Stimulated activated naive CD8-positive, alpha-beta T cell treated with anti-CD3 and anti-CD28 coated beads, Interleukin-15, Interleukin-2, amounts not matched to agents 100 U/mL and 50 U/mL, for 24 hours (primary cell): ENCODE measurements at regions not wholly inside any gene's neighbourhood (a gene's known extent, or its start where the extent isn't known, plus 50 kb on each side); places are given as distances from the start of the nearest gene placed in this dataset.

Experiments
- ATAC-seq: fragments of 150-1000 bp; cut with Tn5 transposase; one replicate; pipeline ENCODE4 v1.10.0; 2021
- DNase-seq: peaks from one replicate; pipeline ENCODE4 v3.0.0; 2021

DNA sequence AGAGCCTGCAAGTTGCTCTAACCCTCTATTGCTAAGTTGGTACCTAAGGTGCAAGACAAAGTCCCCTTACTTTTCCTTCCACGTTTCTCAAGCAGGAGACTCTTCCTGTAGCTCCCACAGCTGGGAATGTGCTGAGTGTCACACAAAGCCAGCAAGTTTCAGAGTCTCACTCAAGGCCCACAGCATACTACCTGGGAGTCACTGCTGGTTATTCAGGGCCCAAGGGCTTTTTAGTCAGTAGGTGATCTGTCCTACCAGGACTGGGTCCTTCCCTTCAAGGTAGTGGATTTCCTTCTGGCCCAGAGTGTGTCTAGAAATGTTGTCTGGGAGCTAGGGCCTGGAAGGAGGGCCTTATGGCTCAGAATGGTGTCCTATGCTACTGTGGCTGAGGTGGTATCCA is 261.9 kb upstream of the CITED2 start:
- no peak for ATAC-seq
- DNase-seq, result no peak

DNA sequence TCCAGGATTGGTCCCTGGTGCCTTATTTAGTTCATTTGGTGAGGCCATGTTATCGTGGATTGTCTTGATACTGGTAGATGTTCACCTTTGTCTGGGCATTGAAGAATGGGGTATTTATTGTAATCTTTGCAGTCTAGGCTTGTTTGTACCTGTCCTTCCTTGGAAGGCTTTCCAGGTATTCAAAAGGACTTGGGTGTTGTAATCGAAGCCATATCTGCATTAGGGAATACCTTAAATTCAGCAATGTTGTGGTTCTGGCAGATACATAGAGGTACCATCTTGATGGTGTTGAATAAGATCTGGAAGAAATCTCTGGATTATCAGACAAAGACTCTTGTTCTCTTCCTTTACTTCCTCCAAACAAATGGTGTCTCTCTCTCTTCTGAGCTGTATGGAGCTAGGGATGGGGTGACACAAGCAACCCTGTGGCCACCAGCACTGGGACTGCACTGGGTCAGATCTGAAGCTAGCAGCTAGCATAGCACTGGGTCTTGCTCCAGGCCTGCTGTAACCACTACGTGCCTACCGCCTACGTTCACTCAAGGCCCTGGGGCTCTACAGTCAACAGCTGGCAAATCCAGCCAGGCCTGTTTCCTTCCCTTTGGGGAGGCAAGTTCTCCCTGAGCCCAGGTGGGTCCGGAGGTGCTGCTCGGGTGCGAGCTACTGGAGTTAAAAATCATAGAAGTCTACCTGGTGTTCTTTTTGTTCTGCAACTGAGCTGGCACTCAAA is 261.1 kb upstream of the CITED2 start:
- no peak for DNase-seq
- ATAC-seq, result no peak

DNA sequence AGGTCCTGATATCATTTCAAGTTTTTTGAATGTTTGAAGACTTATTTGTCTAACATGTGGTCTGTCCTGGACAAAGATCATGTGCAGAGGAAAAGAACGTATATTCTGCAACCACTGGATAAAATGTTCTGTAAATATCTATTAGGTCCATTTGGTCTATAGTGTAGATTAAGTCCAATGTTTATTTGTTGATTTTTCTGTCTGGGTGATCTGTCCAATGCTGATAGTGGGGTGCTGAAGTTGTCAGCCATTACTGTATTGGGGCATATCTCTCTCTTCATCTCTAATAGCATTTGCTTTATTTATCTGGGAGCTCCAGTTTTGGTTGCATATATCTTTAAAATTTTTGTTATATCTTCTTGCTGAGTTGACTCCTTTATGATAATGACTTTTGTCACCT is 258.4 kb upstream of the CITED2 start:
- ATAC-seq (no peak), DNase-seq (no peak)

DNA sequence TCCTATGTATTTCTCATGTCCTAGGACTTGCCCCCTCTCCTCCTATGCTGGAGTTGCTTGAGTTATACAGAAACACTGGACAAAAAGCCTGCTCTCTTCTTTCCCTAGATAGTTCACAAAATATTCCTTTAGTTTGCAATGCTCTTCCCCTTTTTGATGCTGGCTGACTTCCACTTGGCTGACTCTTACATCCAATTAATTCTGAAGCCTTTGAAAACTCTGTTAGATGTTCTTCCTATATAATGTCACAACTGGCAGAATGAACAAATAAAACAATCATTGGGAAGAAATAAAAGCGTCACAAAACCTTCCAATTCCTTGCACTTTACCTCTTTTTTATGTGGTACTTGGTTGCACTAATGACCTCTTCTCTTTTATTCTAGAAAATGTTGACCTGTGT is 253.8 kb upstream of the CITED2 start:
- DNase-seq, result no peak
- no peak for ATAC-seq

DNA sequence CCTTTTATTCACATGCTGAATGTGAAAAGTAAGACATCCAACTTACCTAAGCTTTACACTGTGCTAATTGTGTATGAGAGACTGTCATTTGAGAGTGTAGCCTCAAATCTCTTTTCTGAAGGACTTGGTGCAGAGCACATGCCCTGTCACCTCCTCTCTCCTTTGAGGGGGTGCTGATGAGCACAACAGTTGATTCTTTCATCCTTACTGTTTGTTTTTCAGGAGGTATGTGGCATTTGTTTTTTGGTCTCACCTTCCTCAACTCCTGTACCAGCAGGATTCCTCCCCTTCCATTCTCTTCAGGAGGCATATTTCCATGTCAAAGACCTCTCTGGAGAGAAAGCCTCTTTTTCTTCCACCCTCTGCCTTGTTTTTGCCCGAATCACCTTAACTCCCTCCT is 252.6 kb upstream of the CITED2 start:
- DNase-seq (no peak), ATAC-seq (no peak)

DNA sequence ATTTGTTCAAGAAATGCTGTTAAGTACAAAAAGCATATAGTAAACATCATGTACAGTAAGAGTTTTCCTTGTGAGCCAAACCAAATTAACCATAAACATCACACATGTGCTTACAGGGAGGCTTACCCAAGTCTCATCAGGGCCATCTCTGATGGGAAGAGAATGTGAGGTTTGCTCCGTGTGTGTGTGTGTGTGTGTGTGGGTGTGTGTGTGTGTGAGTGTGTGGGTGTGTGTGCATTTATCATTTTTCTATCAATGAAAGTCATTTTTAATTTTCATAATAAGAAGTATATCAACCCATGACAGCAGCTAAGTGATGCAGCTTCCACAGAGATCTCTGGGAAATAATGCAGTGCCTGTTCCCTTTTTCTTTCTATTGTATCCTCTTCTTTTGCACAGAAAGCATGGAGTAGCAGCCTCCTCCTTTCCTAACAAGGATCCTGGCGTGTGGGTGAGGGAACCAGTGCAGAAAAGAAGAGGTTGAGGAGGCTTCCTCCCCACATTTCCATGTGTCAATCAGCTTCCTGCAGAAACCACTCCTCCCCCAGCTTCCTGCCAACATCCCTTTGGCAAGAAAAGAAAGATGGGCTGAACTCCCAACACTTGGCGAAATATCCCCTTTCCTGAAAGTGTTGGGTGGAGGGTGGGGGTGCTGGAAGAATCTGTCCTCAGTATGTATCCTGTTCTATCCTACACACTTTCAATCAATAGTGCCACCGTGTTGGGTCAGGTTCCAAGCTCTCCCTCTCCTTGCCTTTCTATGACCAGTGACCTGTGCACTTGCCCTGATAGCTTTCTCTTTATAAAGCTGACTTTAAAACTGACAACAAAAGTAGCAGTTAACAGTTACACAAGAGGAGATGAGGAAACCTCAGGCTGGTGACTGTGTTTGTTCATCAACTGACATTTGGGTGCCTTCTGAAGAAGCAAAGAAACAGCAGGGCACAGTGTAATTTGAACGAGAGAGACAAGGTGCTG is 251.8 kb upstream of the CITED2 start:
- DNase-seq (no peak), ATAC-seq (no peak)

DNA sequence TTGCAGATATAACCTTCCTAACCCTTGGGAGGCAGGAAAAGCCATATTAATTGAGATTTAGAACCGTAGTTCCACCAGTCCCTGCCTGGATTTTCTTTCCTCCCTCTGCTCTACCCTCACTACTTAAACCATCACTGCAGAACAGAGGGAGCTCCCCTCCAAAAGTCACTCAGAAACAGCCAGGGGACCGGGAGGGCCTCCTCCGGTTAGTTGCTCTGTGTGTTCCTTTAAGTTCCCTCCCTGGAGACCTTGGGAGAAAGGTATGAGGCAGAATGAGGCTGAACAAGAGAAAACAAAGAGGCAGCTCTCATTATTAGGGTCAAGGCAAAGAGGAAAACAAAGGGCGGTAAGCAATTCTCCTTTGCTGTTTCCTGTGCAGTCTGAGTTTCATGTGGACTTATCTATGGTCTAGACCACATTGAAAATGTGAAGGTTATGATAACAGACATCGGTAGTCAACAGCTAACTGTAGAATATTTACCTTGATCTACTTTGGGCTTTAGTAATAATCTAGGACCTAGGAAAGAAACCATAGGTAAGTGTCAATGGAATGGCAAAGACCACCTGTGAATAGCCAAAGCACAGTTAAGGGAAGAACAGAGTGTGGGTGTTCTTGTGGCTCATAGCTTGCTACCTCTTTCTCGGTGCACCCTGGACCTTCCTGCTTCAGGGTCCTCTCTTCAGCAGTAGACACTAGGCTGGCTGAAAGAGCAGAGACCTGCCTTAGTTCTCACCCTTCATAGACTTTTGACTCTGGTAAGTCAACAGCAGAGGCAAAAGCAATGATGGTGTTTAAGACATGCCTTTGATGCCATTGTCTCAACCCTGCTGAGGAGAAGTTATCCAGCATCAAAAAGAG is 250.9 kb upstream of the CITED2 start:
- ATAC-seq, result no peak
- DNase-seq, result no peak

DNA sequence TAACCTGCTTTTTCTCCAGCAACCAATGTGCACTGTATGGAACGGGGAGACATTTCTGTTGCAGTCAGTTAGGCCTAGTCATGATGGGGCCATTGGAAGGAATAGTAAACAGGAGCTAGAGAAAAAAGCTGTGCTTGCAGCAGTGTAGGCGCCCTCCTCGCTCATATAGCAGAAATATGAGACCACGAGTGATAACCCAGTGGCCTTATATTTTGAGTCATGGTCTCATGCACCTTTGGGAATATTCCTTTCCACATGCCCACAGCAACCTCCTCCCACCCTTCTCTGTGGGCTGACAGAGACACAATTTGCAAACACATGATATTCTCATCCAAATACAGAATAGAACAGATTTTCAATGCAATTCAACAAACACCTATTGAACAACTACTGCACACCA is 248.9 kb upstream of the CITED2 start:
- ATAC-seq, result no peak
- DNase-seq, result no peak

DNA sequence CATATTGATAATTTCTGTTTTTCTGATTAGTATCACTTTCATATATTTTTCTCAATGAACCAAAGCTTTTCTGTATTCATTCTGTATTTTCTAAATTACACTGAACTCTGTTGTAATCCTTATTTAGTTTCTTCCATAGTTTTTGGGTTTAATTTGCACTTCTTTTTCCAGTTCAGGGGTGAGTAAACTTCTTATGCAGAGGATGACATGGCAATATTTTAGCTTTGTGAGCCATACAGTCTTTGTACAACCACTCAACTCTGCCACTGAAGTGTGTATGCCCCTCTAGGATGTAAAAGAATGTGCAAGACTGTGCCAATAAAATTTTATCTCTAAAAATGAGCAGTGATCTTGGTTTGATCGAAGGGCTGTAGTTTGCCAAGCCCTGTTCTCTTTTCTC is 239.0 kb upstream of the CITED2 start:
- DNase-seq (no peak), ATAC-seq (no peak)

DNA sequence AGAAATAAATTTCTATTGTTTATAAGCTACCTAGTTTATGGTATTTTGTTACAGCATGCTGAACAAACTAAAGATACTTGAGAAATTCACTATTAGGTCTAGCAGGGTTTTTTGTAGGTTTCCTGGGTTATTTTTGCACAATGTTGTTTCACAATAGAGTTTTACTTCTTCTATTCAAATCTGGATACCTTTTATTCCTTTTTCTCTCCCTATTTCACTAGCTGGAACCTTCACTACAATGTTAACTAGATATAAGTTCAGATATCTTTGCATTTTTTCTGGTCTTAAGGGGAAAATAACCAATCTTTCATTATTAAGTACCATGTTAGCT is 237.7 kb upstream of the CITED2 start:
- DNase-seq (no peak), ATAC-seq (no peak)

DNA sequence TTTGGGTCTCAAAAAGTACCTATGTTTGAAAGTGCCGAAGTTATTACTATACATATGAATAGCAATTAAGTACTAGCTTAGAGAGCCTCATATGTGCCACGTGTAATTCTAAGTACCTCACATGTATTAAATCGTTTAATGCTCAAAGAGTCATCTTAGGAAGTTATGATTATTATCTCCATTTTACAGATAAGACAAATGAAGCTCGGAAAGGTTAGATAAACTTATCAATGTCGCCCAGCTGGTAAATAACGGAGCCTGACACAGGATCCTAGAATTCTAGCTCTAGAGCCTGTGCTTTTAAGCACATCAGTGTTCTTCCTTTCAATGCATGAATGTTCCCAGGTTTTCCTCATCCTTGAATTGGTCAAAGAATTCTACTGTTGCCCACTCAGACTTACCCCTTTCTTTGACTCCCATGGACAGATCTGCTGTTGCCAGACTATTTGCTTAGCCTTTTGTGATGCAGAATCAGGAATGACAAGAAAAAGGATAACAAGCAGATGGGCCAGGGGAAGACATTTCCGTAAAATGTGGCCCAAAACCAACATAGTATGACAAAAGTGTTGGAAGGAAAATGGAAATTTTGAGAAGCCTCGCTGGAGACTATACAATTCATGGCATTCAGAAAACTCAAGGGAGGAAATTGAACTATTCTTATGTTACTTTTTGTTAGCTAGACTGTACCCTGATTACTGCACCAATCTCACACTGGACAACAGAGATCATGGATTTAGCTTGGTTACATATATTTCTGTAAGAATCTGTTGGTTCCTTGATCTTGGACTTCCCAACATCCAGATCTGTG is 237.1 kb upstream of the CITED2 start:
- ATAC-seq (no peak), DNase-seq (no peak)

DNA sequence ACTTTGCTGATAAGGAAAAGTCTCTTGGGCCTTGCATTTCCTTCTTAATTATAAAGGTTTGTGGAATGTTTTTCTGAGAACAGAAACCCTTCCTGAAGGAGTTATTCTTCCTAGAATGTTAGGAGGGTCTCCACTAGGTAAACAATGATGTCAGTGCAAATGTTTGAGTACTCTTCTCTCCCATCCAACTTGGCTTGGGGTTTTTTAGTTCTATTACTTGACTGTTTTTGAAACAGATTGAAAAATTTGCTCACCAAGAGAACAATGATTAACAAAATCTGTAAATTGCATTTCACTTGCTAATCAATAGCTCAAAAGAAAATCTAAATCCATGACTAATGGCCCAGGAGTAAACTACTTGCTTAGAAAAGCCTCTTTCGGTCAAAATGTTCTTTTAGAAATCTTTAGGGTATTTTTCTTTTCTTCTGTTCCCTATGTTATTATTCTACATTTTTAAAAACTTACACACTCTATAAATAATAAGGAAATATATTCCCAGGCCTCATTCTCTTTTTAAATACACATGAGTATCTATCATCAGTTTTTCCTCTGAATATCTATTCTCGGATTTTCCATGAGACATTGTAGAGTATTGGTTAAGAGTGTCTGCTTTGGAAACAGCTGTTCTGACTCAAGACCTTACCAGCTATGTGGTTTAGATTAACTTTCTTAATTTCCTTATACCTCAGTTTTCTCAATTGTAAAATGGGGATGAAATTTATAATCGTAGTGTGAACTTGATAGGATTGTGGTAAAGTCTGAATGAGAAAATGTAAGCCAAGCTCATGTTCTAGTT is 234.2 kb upstream of the CITED2 start:
- ATAC-seq (peak; percentile 61), DNase-seq (no peak)

DNA sequence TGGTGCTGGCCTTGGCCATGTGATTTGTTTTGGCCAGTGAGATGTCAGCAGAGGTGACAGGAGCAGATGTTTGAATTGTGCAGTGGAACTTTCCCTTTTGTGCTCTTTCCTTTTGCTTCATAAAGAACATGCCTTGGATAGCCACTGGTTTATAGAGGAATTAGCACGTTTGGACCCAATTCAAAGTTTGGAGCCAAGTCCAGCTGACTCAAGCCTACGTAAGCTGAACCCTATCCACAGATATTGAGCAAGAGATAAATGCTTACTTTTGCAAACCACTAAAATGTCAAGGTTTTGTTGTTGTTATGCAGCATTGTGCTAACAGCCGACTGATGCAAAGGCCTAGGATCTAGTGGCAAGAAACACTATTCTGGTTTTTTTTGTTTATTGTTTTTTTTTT is 230.9 kb upstream of the CITED2 start:
- DNase-seq (no peak), ATAC-seq (no peak)

DNA sequence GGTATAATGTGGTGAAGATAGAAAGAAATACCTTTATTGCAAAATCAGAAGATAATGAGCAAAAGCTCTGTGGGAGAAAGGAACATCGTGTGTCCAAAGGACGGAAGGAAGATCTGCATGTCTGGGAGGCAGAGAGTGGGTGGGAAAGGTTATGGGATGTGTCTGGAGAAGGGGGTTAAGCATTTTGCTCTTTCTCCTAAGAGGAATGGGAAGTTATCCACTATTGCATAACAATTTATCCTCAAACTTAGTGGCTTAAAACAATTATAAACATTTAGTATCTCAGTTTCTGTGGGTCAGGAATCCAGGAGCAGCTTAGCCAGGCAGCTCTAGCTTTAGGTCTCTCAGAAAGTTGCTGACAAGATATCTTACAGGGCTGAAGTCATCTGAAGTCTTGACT is 229.1 kb upstream of the CITED2 start:
- no peak for DNase-seq
- ATAC-seq, result no peak

DNA sequence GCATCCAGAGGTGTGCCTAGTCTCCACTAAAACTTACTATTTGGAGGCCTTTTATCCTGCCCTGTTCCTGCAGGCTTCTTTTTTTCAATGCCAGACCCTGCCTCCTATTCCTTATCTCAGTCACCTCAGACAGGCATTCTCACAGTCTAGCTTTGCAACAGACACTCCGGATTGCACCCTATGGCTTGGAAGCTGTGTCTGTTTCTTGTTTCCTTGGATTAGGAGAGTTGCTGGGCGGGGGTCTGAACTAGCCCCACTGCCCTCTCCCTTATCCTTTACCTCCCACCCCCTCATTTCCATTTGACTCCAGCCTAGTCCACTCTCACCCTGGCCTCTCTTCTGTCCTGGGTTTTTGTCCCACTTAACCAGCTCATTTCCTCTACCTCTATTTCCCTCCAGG is 228.1 kb upstream of the CITED2 start:
- DNase-seq (no peak), ATAC-seq (no peak)

DNA sequence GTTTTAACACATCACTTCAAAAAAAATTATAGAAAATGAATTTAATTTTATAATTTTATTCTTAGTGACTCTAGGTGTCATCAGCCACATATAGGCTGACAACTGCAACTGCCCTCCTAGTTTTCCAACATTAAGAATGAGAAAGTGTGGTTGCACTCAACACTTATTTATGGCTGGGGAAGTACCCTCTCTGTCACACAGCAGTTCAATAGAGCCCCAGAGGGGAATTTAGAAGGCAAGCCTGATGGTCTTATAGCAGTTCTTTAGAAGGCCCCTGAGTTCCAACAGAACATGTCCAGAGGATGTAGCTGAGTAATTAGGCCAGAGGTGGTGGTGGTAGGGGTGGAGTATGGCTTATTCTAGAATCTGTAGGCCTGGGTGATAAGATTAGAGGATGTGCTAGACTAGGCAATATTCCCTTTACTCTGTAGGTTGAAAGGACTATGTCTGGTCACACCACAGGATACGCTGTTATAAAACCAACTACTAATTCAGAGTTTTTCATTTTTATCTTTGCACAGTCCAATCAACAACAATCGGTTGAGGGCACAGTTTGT is 226.5 kb upstream of the CITED2 start:
- peak; percentile 9 for DNase-seq
- ATAC-seq, result peak; percentile 97

DNA sequence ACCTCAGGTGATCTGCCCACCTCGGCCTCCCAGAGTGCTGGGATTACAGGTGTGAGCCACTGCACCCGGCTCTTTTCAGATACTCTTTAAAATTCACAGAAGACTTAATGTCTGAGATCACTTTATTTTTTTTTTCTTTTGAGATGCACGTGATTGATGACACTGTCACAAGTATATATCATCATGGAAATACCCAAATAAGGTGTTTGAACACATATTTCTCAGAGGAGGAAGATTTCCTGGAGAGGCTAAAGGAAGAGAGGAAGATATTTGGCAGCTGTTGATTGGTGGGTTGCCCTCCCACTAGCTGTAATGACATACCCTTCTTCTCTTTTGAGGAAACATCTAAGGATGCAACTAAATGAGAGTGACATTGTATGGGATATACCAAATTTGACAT is 225.9 kb upstream of the CITED2 start:
- DNase-seq, result no peak
- no peak for ATAC-seq

DNA sequence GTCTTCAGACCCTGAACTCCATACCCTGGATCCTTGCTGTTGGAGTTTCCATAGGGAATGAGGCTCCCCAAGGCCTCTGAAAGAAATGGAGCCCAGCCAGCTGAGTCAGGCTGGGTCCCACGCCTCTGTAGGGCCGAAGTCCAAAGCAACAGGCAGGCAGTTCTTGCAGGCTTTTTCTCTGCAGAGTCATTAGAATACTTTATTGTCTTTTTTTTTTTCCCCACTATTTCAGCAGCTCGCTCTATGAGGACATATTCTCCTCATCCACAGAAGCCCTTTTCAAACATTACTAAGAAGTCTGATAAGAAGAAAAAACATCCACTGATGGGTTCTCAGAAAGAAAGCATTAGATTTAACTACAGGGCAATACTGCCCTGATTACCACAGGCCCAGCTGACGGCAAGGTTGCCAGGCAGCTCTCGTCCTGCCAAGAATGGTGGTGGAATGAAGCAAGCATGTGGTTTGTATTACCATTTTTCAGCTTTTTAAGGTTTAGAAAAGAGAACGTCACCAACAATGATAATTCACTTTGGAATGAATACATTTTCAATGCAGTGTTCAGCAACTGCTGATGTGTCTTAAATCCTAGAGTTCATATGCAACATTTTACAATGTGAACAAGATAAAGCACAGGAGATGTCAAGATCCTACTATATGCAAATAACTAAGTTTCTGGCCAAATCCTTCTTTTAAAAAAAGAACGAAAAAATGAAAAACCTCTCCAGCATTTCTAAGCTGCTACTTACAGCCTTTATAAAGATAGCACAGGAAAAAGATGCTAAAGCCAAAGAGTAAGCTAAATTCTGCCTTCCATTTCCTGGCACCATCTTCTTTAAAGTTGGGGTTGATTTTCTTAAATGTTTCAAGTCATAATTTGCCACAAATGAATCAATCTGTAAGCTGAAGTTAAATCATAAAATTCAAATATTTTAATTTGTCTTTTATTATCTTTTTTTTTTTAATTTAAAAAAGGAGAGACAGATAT is 223.6 kb upstream of the CITED2 start:
- DNase-seq (no peak), ATAC-seq (no peak)

DNA sequence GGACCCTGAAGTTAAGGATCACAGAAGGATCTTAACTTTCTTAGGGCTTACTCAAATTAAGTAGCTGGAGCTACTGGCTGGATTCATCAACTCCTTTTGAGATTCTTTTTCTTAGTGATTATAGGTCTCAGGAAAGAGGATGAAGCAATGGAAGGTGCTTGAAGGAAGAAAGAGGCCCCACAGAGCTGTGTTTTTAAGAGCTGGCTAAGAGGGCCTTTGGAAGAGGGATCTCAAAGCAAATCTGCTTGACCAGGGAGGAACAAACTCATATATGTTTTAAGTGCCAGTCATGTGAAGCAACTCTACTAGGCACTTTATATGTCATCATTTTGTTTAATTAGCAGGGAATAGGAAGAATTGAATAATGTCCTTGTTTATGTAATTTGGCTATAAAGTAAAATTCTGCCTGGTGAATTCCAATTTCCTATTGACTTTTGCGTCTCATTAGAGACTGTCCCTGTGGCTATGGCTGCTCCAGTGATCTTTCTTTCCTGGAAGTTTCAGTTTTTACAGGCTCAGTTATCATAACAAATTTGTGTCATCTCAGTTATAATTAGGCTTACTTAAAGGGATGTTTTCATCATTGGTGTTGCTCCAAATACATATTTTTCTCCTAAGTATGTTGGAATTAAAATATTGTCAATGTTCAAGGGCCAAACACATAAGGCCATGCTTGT is 222.8 kb upstream of the CITED2 start:
- no peak for ATAC-seq
- DNase-seq, result no peak
